H1 (cell line): ENCODE measurements at regions not wholly inside any gene's neighbourhood (a gene's known extent, or its start where the extent isn't known, plus 50 kb on each side); places are given as distances from the start of the nearest gene placed in this dataset.

ENCODE experiments used
- CTCF ChIA-PET: fragments of 300-600 bp; sonication (Branson Sonifier 250); formaldehyde crosslinking; loops from one replicate; lab custom pipeline; 2021; ENCODE audit not compliant: partially characterized antibody; lab: Charles Lee
- POLR2A ChIA-PET: fragments of 300-600 bp; sonication (Branson Sonifier 250); formaldehyde crosslinking; loops from one replicate; lab custom pipeline; 2021; ENCODE audit warnings: inconsistent platforms; ENCODE audit not compliant: partially characterized antibody; lab: Charles Lee
- DNase-seq, 2 experiments: peaks; one replicate each; pipeline versions ENCODE4 v3.0.0 to v3.0.0-alpha.2; 2010 to 2022; ENCODE audit warnings: low spot score in 2 of 2, low read depth in 1 of 2, mixed read lengths in 1 of 2
- FAIRE-seq: peaks from 2 replicates; lab custom pipeline; 2011; peaks lifted over from hg19 to GRCh38; lab: Jason Lieb, UNC
- H2AFZ ChIP-seq: 2 replicates; pipeline ENCODE4 v1.8.1; 2012; ENCODE audit warnings: low read length, inconsistent platforms
- H2AK5ac ChIP-seq: 2 replicates; pipeline ENCODE4 v1.6.1; 2013; ENCODE audit warnings: low read depth, low read length
- H2BK120ac ChIP-seq: replicated peaks from 2 replicates; pipeline ENCODE3; 2013; ENCODE audit warnings: low read depth, low read length, inconsistent platforms
- H2BK12ac ChIP-seq: 2 replicates; pipeline ENCODE4 v1.6.1; 2013; ENCODE audit warnings: low read depth, low read length
- H2BK15ac ChIP-seq: 2 replicates; pipeline ENCODE4 v1.6.1; 2013; ENCODE audit warnings: low read length
- H2BK20ac ChIP-seq: 2 replicates; pipeline ENCODE4 v1.6.1; 2013; ENCODE audit warnings: low read length
- H2BK5ac ChIP-seq: 2 replicates; pipeline ENCODE4 v1.6.1; 2013; ENCODE audit warnings: low read depth, low read length
- H3K14ac ChIP-seq: 2 replicates; pipeline ENCODE4 v1.6.1; 2013; ENCODE audit warnings: inconsistent platforms; ENCODE audit not compliant: insufficient read length
- H3K18ac ChIP-seq: 2 replicates; pipeline ENCODE4 v1.6.1; 2013; ENCODE audit warnings: low read length; ENCODE audit errors: extremely low read depth
- H3K23ac ChIP-seq: 2 replicates; pipeline ENCODE4 v1.6.1; 2013; ENCODE audit warnings: inconsistent platforms; ENCODE audit not compliant: insufficient read length
- H3K23me2 ChIP-seq: 2 replicates; pipeline ENCODE4 v1.6.1; 2013; ENCODE audit warnings: low read depth, low read length
- H3K27ac ChIP-seq: 2 replicates; pipeline ENCODE4 v1.6.1; 2011; ENCODE audit warnings: low read depth, low read length, inconsistent platforms
- H3K27me3 ChIP-seq, 4 experiments: replicated peaks in 1 of 4; 1 replicate in 1 of 4; 2 replicates in 3 of 4; pipeline versions ENCODE4 v1.6.1 to v1.8.1; 2011 to 2013; ENCODE audit warnings: low read length in 3 of 4, mild to moderate bottlenecking in 3 of 4, inconsistent platforms in 2 of 4, mixed read lengths in 2 of 4, moderate library complexity in 1 of 4; ENCODE audit not compliant: control insufficient read depth in 3 of 4, insufficient read depth in 3 of 4; ENCODE audit errors: extremely low read depth in 1 of 4
- H3K36me3 ChIP-seq, 4 experiments: 2 replicates each; pipeline versions ENCODE4 v1.6.1 to v1.8.1; 2011 to 2013; ENCODE audit warnings: mild to moderate bottlenecking in 4 of 4, low read length in 3 of 4, moderate library complexity in 2 of 4, control low read depth in 1 of 4, inconsistent platforms in 1 of 4; ENCODE audit not compliant: insufficient read depth in 4 of 4, control insufficient read depth in 2 of 4
- H3K4ac ChIP-seq: replicated peaks from 2 replicates; pipeline ENCODE3; 2013; ENCODE audit warnings: low read length, low read depth, mixed read lengths, inconsistent platforms; ENCODE audit not compliant: insufficient read length
- H3K4me1 ChIP-seq, 4 experiments: replicated peaks in 1 of 4; 1 replicate in 1 of 4; 2 replicates in 3 of 4; pipeline versions ENCODE4 v1.6.1 to v1.8.1; 2011 to 2013; ENCODE audit warnings: low read length in 3 of 4, inconsistent platforms in 2 of 4, mixed read lengths in 1 of 4; ENCODE audit not compliant: insufficient read depth in 4 of 4, control insufficient read depth in 3 of 4
- H3K4me2 ChIP-seq, 2 experiments: 2 replicates each; pipeline versions ENCODE4 v1.6.1 to v1.8.1; 2011 to 2013; ENCODE audit warnings: low read depth in 2 of 2, low read length in 2 of 2, control low read depth in 1 of 2, inconsistent platforms in 1 of 2, mild to moderate bottlenecking in 1 of 2; ENCODE audit not compliant: insufficient read depth in 1 of 2
- H3K4me3 ChIP-seq, 4 experiments: fragments of 200-600, 300-600 bp in 1 of 4; sonication (generic), shearing (Covaris generic), sonication (Bioruptor Twin) in 1 of 4; 2 replicates each; pipeline versions ENCODE4 v1.5.1 to v1.8.1; 2011 to 2016; ENCODE audit warnings: low read length in 4 of 4, low read depth in 3 of 4, control low read depth in 2 of 4, inconsistent platforms in 2 of 4, mild to moderate bottlenecking in 2 of 4, mixed read lengths in 1 of 4, moderate library complexity in 1 of 4; ENCODE audit not compliant: insufficient read depth in 2 of 4; ENCODE audit errors: extremely low read depth in 1 of 4
- H3K56ac ChIP-seq: replicated peaks from 2 replicates; pipeline ENCODE3; 2013; ENCODE audit warnings: low read depth, mild to moderate bottlenecking, mixed read lengths, low read length, inconsistent platforms; ENCODE audit not compliant: insufficient read length
- H3K79me1 ChIP-seq: 2 replicates; pipeline ENCODE4 v1.6.1; 2013; ENCODE audit warnings: low read depth, low read length, control low read depth
- H3K79me2 ChIP-seq, 2 experiments: 2 replicates each; pipeline versions ENCODE4 v1.6.1 to v1.8.1; 2012 to 2013; ENCODE audit warnings: low read length in 2 of 2, mild to moderate bottlenecking in 2 of 2, inconsistent platforms in 1 of 2; ENCODE audit not compliant: insufficient read depth in 2 of 2, control insufficient read depth in 1 of 2
- H3K9ac ChIP-seq, 4 experiments: replicated peaks in 1 of 4; 1 replicate in 1 of 4; 2 replicates in 3 of 4; pipeline versions ENCODE4 v1.6.1 to v1.8.1; 2011 to 2013; ENCODE audit warnings: low read depth in 3 of 4, low read length in 3 of 4, control low read depth in 2 of 4, mild to moderate bottlenecking in 2 of 4, moderate library complexity in 2 of 4, inconsistent platforms in 1 of 4; ENCODE audit errors: extremely low read depth in 1 of 4
- H3K9me3 ChIP-seq, 2 experiments: 2 replicates each; pipeline versions ENCODE4 v1.6.1 to v1.8.1; 2012 to 2013; ENCODE audit warnings: mild to moderate bottlenecking in 2 of 2, moderate library complexity in 2 of 2, control low read depth in 1 of 2, inconsistent platforms in 1 of 2, low read depth in 1 of 2, low read length in 1 of 2, mixed read lengths in 1 of 2; ENCODE audit not compliant: insufficient read depth in 2 of 2
- H4K20me1 ChIP-seq, 2 experiments: replicated peaks in 1 of 2; 2 replicates each; pipeline versions ENCODE3 to v1.8.1; 2011 to 2013; ENCODE audit warnings: inconsistent platforms in 2 of 2, low read length in 2 of 2, mild to moderate bottlenecking in 1 of 2; ENCODE audit not compliant: insufficient read depth in 2 of 2, control insufficient read depth in 1 of 2
- H4K5ac ChIP-seq: 2 replicates; pipeline ENCODE4 v1.6.1; 2013; ENCODE audit warnings: low read length, low read depth, mixed read lengths, inconsistent platforms; ENCODE audit not compliant: insufficient read length
- H4K8ac ChIP-seq: 2 replicates; pipeline ENCODE4 v1.8.0; 2013; ENCODE audit warnings: mild to moderate bottlenecking, moderate library complexity, low read length, inconsistent platforms; ENCODE audit not compliant: insufficient read depth; ENCODE audit errors: extremely low read depth
- H4K91ac ChIP-seq: replicated peaks from 2 replicates; pipeline ENCODE3; 2013; ENCODE audit warnings: low read length, mixed read lengths, inconsistent platforms; ENCODE audit not compliant: insufficient read length
- FOSL1 ChIP-seq: IDR thresholded peaks from 2 replicates; pipeline ENCODE4 v1.6.1; 2011; ENCODE audit warnings: mild to moderate bottlenecking, low read depth, low read length, moderate library complexity; ENCODE audit not compliant: insufficient read depth
- POLR2AphosphoS5 ChIP-seq: IDR thresholded peaks from 2 replicates; pipeline ENCODE4 v1.6.1; 2011; ENCODE audit warnings: low read depth, low read length
- SP4 ChIP-seq: IDR thresholded peaks from 2 replicates; pipeline ENCODE4 v1.6.1; 2012; ENCODE audit warnings: low read length, inconsistent platforms
- TAF1 ChIP-seq: IDR thresholded peaks from 2 replicates; pipeline ENCODE4 v1.6.1; 2011; ENCODE audit warnings: mild to moderate bottlenecking, low read depth, low read length

GRCh38 chr5:129844764-129845163, 59.5 kb upstream of the CHSY3 start:
- Histone ChIP-seq H3K18ac (no peak overlapping the region), H3K14ac (no peak overlapping the region), H3K56ac (no peak overlapping the region), H3K36me3 (no peaks in the 10 kb centered on the region), H3K4me3 (no peak overlapping the region), H2BK20ac (no peak overlapping the region), H3K79me1 (no peaks in the 10 kb centered on the region), H3K9me3 (no peaks in the 10 kb centered on the region), H2AFZ (no peak overlapping the region), H4K91ac (no peak overlapping the region), H3K23ac (no peak overlapping the region), H3K4me2 (no peak overlapping the region), H4K20me1 (no peaks in the 10 kb centered on the region), H2AK5ac (no peak overlapping the region), H4K8ac (no peak overlapping the region), H3K4me1 (no peaks in the 10 kb centered on the region), H3K9ac (no peak overlapping the region), H2BK120ac (no peak overlapping the region), H2BK5ac (no peak overlapping the region), H3K27me3 (no peaks in the 10 kb centered on the region), H2BK15ac (no peak overlapping the region), H2BK12ac (no peak overlapping the region), H3K23me2 (no peaks in the 10 kb centered on the region; the same call in 1 of the 2 replicates), H3K27ac (no peak overlapping the region), H3K79me2 (no peaks in the 10 kb centered on the region), H3K4ac (no peak overlapping the region), H4K5ac (no peak overlapping the region)
- POLR2A ChIA-PET = no interaction called here
- CTCF ChIA-PET = interaction anchor here (0.9 to 1.9 kb wide), 4 partner anchors 8 to 76 kb away, joined by 3 to 16 read pairs (median 4); no protein-coding TSS in a partner anchor
- FAIRE-seq (no peak), DNase-seq (no peak)
- no peak for TF ChIP-seq FOSL1
- TF ChIP-seq POLR2AphosphoS5 = no peak
- no peak for TF ChIP-seq TAF1
- TF ChIP-seq SP4 = no peak
